Smooth muscle cell (in vitro differentiated cells): ENCODE measurements at regions not wholly inside any gene's neighbourhood (a gene's known extent, or its start where the extent isn't known, plus 50 kb on each side); places are given as distances from the start of the nearest gene placed in this dataset.

Experiments used
- DNase-seq: peaks from one replicate; lab custom pipeline; 2025; ENCODE audit not compliant: unreplicated experiment; lab: John Stamatoyannopoulos, UW
- H2AFZ ChIP-seq: fragments of 200-600 bp; sonication (generic); 2 replicates; pipeline ENCODE4 v1.6.0; 2016; ENCODE audit warnings: antibody characterized with exemption, low read depth, mild to moderate bottlenecking
- H3F3A ChIP-seq: fragments of 200-600 bp; sonication (generic); 2 replicates; pipeline ENCODE4 v1.6.0; 2017; ENCODE audit warnings: antibody characterized with exemption, low read depth
- H3K27ac ChIP-seq: fragments of 200-600 bp; sonication (generic); 2 replicates; pipeline ENCODE4 v1.5.1; 2016; ENCODE audit warnings: low read depth, mild to moderate bottlenecking
- H3K27me3 ChIP-seq: fragments of 200-600 bp; sonication (generic); 2 replicates; pipeline ENCODE4 v1.6.1; 2016; ENCODE audit warnings: low read depth, mild to moderate bottlenecking
- H3K36me3 ChIP-seq: fragments of 200-600 bp; sonication (generic); 2 replicates; pipeline ENCODE4 v1.5.1; 2016; ENCODE audit warnings: low read depth
- H3K4me1 ChIP-seq: fragments of 200-600 bp; sonication (generic); 2 replicates; pipeline ENCODE4 v1.5.1; 2016; ENCODE audit warnings: low read depth
- H3K4me2 ChIP-seq: fragments of 200-600 bp; sonication (generic); 2 replicates; pipeline ENCODE4 v1.6.0; 2016; ENCODE audit warnings: mild to moderate bottlenecking
- H3K4me3 ChIP-seq: fragments of 200-600 bp; sonication (generic); 2 replicates; pipeline ENCODE4 v1.5.1; 2016; ENCODE audit warnings: mild to moderate bottlenecking
- H3K79me2 ChIP-seq: fragments of 200-600 bp; sonication (generic); 2 replicates; pipeline ENCODE4 v1.6.0; 2016; ENCODE audit warnings: low read depth, mild to moderate bottlenecking
- H3K9ac ChIP-seq: fragments of 200-600 bp; sonication (generic); 2 replicates; pipeline ENCODE4 v1.6.0; 2016; ENCODE audit warnings: low read depth
- H3K9me3 ChIP-seq: fragments of 200-600 bp; sonication (generic); replicated peaks from 2 replicates; pipeline ENCODE4 v1.5.1; 2016; ENCODE audit warnings: low read depth
- H4K20me1 ChIP-seq: fragments of 200-600 bp; sonication (generic); 2 replicates; pipeline ENCODE4 v1.6.0; 2016; ENCODE audit warnings: low read depth
- CTCF ChIP-seq: fragments of 200-600 bp; sonication (generic); IDR thresholded peaks from 2 replicates; pipeline ENCODE4 v1.5.1; 2017; ENCODE audit warnings: borderline replicate concordance, mild to moderate bottlenecking, antibody characterized with exemption; ENCODE audit not compliant: insufficient read depth, poor library complexity, severe bottlenecking
- WGBS: methylation state at CpG from one replicate; pipeline ENCODE4 v1.1.7; 2016; ENCODE audit warnings: low lambda C conversion rate; 5-methylcytosine and 5-hydroxymethylcytosine counted together

GRCh38 chr1:195130598-195130997 lies 1477.6 kb downstream of the KCNT2 start:
- Histone ChIP-seq H3K27me3 (no peaks in the 10 kb centered on the region), H3K79me2 (no peaks in the 10 kb centered on the region), H3K4me1 (no peaks in the 10 kb centered on the region), H3K9ac (no peak overlapping the region), H3K4me2 (no peak overlapping the region), H3K4me3 (no peak overlapping the region), H3K9me3 (no peaks in the 10 kb centered on the region), H2AFZ (no peak overlapping the region), H3K27ac (no peak overlapping the region), H3K36me3 (no peaks in the 10 kb centered on the region), H3F3A (no peaks in the 10 kb centered on the region), H4K20me1 (no peaks in the 10 kb centered on the region)
- no peak for TF ChIP-seq CTCF
- no peak for DNase-seq

GRCh38 chr1:195122497-195122896 lies 1485.7 kb downstream of the KCNT2 start:
- H3K4me3 ChIP-seq: no peak overlapping the region
- no peak overlapping the region for H2AFZ ChIP-seq
- H4K20me1 ChIP-seq: no peaks in the 10 kb centered on the region
- H3K9ac ChIP-seq: no peak overlapping the region
- DNase-seq: no peak
- H3F3A ChIP-seq: no peaks in the 10 kb centered on the region
- H3K27ac ChIP-seq: no peak overlapping the region
- H3K4me1 ChIP-seq: no peaks in the 10 kb centered on the region
- H3K79me2 ChIP-seq: no peaks in the 10 kb centered on the region
- H3K9me3 ChIP-seq: no peaks in the 10 kb centered on the region
- no peaks in the 10 kb centered on the region for H3K27me3 ChIP-seq
- H3K36me3 ChIP-seq: no peaks in the 10 kb centered on the region
- WGBS: 97% methylated on average over 2 of the region's 2 CpGs
- TF ChIP-seq CTCF: no peak
- H3K4me2 ChIP-seq: no peak overlapping the region

GRCh38 chr1:195113471-195113870 lies 1494.8 kb downstream of the KCNT2 start:
- no peaks in the 10 kb centered on the region for H4K20me1 ChIP-seq
- H3K79me2 ChIP-seq: no peaks in the 10 kb centered on the region
- TF ChIP-seq CTCF: no peak
- H3K9me3 ChIP-seq: no peaks in the 10 kb centered on the region
- no peaks in the 10 kb centered on the region for H3K27me3 ChIP-seq
- no peaks in the 10 kb centered on the region for H3K36me3 ChIP-seq
- H3K4me2 ChIP-seq: no peak overlapping the region
- H3F3A ChIP-seq: no peaks in the 10 kb centered on the region
- H3K27ac ChIP-seq: no peak overlapping the region
- no peak overlapping the region for H2AFZ ChIP-seq
- H3K9ac ChIP-seq: no peak overlapping the region
- DNase-seq: no peak
- no peak overlapping the region for H3K4me3 ChIP-seq
- H3K4me1 ChIP-seq: no peaks in the 10 kb centered on the region

- no peak for DNase-seq
- 36% methylated on average over 2 of the region's 2 CpGs for WGBS
- no peaks in the 10 kb centered on the region for H4K20me1 ChIP-seq
- no peaks in the 10 kb centered on the region for H3K9me3 ChIP-seq
- H3K4me2 ChIP-seq: no peak overlapping the region
- TF ChIP-seq CTCF: no peak
- no peaks in the 10 kb centered on the region for H3K36me3 ChIP-seq
- H3K79me2 ChIP-seq: no peaks in the 10 kb centered on the region
- H3K27ac ChIP-seq: no peak overlapping the region
- no peaks in the 10 kb centered on the region for H3K4me1 ChIP-seq
- H2AFZ ChIP-seq: no peak overlapping the region
- no peak overlapping the region for H3K9ac ChIP-seq
- H3K4me3 ChIP-seq: no peak overlapping the region
- H3K27me3 ChIP-seq: no peaks in the 10 kb centered on the region
- no peaks in the 10 kb centered on the region for H3F3A ChIP-seq
Observed at GRCh38 chr1:195105773-195106172, 1502.5 kb downstream of the KCNT2 start.
